Right forelimb (tissue), 1 donor: ENCODE measurements at regions not wholly inside any gene's neighbourhood (a gene's known extent, or its start where the extent isn't known, plus 50 kb on each side); places are given as distances from the start of the nearest gene placed in this dataset.
A peak's percentile ranks its signal among the peaks of the same experiment; 100 is the strongest.
"Not testable (repeated sequence)": the region's sequence is repeated elsewhere in the genome, so short reads cannot be mapped to it uniquely, and the experiment has no call there.

Source experiments
- DNase-seq: peaks from one replicate; pipeline ENCODE4 v3.0.0-alpha.2; 2018

- DNase-seq, result no peak
Measured at GRCh38 chr1:81314513-81315233, 486.1 kb upstream of the ADGRL2 start.

DNA sequence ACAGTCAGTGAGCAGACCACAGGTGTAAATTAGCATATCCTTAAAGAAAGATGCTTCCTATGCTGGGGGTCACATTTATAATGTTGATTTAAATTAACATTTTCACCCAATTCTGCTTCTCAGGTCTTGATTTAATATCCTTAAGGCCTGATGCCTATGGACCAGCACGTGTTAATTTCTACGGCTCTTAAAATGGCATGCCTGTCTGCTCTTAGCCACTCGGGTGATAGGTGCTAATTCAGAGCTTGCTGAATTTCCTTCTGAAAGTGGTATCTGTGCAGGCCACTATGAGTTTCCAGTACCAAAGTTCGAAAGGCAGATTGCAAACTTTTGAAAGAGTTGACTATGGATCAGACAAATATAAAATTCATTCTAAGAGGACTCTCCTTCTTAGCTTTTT, 487.4 kb upstream of the ADGRL2 start:
- DNase-seq, result no peak

DNA sequence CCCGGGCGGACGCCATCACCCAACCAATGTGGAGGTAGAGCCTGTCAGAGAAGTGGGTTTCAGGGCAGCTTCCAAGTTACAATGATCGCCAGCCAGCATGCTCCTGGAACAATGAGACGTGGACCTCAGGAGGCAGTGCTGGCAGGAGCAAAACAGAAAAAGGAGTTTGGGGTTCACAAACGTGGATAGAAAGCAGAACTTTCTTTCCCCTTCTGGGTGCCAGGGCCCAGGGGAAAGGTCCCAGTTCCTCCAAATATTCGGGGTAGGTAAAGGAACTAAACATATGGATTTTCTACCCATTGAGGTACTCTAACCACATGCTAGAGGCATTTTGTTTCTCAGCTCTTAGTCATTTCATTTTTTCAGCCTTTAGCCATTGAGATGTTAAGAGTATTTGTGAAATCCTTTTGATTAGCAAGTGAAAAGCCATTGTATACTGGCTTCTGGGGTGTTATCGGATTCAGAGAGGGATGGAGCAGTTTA, 488.4 kb upstream of the ADGRL2 start:
- no peak for DNase-seq

- DNase-seq, result no peak
Measured at GRCh38 chr1:81310250-81310649, 490.5 kb upstream of the ADGRL2 start.

DNA sequence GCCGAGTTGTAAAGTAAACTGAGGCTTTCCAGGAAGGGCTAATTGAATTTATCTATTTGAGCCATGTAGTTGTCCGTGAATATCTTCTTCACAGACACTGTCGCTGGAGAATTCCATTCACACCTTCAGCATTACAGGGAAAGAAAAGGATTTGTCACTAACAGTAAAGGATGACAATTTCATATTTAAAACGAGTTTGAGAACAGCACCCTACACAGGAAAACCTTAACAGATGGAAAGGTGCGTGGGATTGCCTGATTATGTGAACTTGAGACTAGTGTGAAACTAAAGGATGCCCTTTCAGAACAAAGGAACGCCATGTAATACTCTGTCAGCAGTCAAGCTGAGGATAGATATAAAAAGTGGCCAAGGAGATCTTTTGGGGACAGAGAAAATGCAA, 492.5 kb upstream of the ADGRL2 start:
- DNase-seq, result no peak

DNA sequence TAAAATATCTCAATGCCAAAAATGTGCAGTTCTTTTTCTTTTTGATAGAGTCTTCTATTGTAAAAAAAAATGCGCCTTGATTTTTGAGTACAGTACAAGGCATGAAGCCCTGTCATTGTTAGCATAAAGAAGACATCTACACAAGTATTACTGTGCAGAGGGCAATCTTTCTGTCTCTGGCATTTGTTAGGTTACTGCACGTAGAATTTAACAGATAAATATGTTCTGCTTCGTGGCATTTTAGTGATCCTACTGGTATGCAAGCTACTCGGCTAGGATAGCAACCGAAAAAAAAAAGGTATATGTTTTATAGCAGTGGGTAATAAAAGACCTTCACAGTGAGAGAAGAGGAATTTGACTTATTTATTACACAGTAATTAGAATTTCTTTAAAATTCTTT, 492.9 kb upstream of the ADGRL2 start:
- DNase-seq, result no peak

DNA sequence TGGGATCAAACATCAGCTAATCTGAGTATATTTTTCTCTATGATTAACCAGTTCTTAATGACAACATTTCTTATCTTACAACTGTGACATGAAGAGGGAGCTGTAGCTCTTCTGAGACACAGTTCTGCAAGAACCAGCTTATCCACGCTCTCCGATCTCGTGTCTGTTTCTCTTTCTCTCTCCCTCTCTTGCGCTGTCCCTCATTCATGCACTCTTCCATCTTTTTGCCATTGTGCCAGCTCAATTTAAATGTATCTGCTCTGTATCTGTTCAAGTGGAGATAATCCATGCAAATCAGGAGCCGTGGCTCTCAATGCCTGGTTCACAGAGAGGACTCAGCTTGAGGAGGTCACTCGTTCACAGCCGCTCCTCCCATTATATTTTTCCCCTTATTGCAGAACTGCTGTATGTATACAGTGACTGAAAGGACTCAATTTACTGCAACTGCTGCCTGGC, 494.7 kb upstream of the ADGRL2 start:
- peak; percentile 65 for DNase-seq

DNA sequence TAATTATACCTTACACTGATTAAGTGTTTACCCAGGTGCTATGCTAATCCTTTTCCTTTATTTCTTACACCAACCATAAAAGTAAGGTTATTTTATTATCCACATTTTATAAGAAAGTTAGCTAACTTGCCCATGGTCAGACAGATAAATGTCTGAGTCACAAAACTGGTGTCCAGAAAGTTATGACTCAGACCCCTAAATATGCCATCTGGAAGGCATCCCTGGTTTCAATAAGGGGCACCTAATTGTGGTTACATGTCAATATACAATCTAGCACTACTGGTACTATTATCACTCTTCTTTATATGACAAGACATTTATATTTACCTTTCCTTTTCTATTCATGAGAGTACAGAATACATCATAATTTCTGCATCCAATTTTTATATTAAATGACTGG, 496.5 kb upstream of the ADGRL2 start:
- DNase-seq, result no peak

DNA sequence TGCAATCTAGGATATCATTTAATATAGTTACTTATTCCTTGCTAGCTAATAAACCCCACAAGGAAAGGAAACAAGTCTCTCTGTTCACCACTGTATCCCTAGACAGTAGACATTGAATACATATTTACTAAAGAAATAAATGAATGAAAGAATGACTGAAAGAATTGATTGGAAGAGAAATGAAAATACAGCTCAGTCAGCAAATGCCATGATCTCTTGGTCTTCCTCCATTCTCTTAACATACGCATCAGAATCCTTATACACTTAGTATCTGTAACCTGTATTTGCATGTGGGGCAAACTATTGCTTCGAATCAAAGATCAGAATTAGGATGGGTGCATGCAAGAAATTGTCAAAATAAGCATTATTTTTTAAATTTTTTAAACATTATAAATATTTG, 500.8 kb upstream of the ADGRL2 start:
- DNase-seq, result no peak

GRCh38 chr1:81298266-81298665, 502.5 kb upstream of the ADGRL2 start:
- no peak for DNase-seq

DNA sequence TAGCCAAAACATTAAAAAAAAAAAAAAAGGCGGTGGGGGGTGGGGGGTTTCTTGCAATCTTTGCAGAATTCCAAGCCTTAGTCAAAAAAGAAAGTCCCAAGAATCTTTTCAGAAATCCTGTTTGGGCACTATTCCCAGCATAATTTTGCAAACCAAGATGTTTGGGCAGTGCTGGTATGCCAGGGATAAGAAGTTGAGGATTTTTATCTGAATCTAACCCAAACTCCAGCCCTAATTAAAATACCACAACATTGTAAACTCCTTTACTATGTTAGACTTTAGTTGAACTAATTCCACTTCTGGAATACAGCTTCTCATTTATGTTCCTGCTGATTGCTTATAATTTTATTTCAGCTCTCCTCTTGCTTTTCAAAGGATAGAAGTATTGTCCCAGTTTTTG, 504.1 kb upstream of the ADGRL2 start:
- DNase-seq, result no peak

DNA sequence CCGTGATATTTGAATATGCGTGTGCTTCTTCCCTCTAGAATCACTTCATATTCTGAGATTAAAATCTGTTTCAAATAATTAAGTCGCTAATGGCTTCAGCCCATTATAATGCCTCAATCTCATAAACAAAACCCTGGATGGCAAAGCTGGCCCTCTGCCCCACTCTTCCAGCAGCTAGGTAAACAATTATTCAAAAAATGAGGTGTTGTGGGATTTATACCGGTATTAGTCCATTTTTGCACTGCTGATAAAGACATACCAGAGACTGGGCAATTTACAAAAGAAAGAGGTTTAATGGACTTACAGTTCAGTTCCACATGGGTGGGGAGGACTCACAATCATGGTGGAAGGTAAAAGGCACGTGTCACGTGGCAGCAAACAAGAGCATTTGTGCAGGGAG, 510.4 kb upstream of the ADGRL2 start:
- DNase-seq, result no peak

DNA sequence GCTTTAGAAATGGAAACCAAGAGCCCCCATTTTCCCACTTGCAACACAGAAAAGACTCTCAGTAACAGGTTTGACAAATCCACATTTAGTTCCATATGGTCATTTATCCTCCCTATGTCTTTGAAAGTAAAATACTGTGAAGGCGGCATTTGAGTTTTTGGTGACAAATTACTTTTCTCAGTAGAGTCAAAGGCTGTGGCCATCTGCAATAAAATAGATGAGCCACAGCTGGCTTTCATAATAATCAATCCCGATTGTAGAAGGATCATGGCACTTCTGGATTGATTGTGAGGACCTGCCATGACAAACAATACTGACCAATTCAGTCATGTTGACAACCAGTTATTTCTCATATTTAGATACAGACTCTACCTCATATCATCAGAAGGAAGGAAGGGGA, 512.0 kb upstream of the ADGRL2 start:
- no peak for DNase-seq

DNA sequence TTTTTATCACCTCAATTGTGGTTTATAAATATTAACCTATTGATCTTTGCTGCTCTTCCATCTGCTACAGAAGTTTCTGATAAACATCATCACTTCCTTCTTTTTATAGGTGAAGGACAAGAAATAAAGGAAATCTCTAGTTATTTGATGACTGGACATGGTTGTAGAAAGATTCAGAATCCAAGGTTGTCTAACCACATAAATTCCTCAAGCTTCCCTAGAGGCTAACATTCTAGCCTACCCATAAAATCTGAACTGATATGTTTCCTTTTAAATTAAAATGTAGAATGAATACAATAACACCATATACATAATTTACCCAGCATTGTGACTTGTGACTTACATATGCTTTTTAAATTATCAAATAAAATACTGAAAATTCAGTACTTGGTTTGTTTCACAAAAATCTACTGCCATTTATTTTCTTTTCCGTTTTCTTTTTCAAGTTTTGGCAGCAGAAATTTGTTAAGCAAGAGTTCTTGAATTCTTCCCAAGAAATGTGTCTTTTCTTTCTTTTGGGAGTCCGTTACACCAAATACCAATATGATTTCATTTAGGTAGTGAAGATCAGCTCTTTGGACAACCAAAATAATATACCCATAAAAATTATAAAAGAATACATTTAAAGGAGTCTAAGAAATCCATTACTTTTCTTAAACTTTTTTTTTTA, 513.2 kb upstream of the ADGRL2 start:
- no peak for DNase-seq

GRCh38 chr1:81270051-81270450, 530.7 kb upstream of the ADGRL2 start:
- no peak for DNase-seq

- no peak for DNase-seq
Measured at GRCh38 chr1:81264976-81265375, 535.8 kb upstream of the ADGRL2 start.

GRCh38 chr1:81259625-81260411, 540.9 kb upstream of the ADGRL2 start:
- DNase-seq, result no peak

- DNase-seq, result no peak
Measured at GRCh38 chr1:81254560-81254959, 546.2 kb upstream of the ADGRL2 start.

- DNase-seq, result no peak
Measured at GRCh38 chr1:81254068-81254467, 546.7 kb upstream of the ADGRL2 start.

GRCh38 chr1:81252471-81253151, 548.1 kb upstream of the ADGRL2 start:
- DNase-seq, result no peak

- not testable (repeated sequence) for DNase-seq
Measured at GRCh38 chr1:81250825-81251224, 549.9 kb upstream of the ADGRL2 start.

DNA sequence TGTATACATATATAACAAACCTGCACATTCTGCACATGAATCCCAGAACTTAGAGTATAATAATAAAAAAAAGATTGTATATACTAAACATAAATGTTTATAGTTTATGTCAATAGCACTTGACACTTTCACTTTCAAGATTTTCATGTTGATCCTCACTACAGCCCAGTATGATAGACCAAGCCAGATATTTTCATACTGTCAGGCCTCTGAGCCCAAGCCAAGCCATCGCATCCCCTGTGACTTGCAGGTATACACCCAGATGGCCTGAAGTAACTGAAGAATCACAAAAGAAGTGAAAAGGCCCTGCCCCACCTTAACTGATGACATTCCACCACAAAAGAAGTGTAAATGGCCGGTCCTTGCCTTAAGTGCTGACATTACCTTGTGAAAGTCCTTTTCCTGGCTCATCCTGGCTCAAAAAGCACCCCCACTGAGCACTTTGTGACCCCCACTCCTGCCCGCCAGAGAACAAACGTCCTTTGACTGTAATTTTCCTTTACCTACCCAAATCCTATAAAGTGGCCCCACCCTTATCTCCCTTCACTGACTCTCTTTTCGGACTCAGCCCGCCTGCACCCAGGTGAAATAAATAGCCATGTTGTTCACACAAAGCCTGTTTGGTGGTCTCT, 555.5 kb upstream of the ADGRL2 start:
- DNase-seq, result not testable (repeated sequence)

DNA sequence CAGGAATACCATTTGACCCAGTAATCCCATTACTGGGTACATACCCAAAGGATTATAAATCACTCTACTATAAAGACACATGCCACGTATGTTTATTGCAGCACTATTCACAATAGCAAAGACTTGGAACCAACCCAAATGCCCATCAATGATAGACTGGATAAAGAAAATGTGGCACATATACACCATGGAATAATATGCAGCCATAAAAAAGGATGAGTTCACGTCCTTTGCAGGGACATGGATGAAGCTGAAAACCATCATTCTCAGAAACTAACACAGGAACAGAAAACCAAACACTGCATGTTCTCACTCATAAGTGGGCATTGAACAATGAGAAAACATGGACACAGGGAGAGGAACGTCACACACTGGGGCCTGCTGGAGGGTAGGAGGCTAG, 556.1 kb upstream of the ADGRL2 start:
- not testable (repeated sequence) for DNase-seq
